Right lobe of liver (tissue), 4 donors: ENCODE measurements at regions not wholly inside any gene's neighbourhood (a gene's known extent, or its start where the extent isn't known, plus 50 kb on each side); places are given as distances from the start of the nearest gene placed in this dataset.

Source experiments
- POLR2A ChIP-seq: fragments of 450-650 bp; IDR thresholded peaks from one replicate; pipeline ENCODE4 v1.6.1; 2017; ENCODE audit warnings: antibody characterized with exemption, mild to moderate bottlenecking
- TF ChIP-seq, protein P1 (sequence below), 4 donors: fragments of 200-600 bp in 3 of 4; fragments of 450-650 bp in 1 of 4; IDR thresholded peaks; one replicate each; pipeline versions ENCODE4 v1.5.1 to v1.8.0; 2016 to 2022; ENCODE audit warnings: antibody characterized with exemption in 4 of 4, mild to moderate bottlenecking in 2 of 4
- donor health status: DM: no; HTN: no; CAD: no.
- donor health status: DM: no; HTN: no; CAD: no.
- donor health status: DM: no; HTN: yes; CAD: no.

DNA sequence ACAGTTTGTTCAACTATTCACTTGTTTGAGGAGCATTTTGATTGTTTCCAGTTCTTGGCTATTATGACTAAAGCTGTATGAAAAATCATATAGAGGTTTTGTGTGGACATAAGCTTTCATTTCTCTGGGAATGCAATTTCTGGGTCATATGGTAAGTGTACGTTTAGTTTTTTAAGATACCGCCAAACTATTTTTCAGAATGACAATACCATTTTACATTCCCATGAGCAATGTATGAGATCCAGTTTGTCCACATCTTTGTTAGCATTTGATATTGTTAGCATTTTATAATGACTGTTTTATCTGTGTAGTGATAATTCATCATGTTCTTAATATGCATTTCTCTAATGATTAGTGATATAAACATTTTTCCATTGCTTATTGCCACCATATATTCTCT is 258.7 kb upstream of the CTNNB1 start:
- TF ChIP-seq POLR2A, result no peak
- TF ChIP-seq, protein P1, sequence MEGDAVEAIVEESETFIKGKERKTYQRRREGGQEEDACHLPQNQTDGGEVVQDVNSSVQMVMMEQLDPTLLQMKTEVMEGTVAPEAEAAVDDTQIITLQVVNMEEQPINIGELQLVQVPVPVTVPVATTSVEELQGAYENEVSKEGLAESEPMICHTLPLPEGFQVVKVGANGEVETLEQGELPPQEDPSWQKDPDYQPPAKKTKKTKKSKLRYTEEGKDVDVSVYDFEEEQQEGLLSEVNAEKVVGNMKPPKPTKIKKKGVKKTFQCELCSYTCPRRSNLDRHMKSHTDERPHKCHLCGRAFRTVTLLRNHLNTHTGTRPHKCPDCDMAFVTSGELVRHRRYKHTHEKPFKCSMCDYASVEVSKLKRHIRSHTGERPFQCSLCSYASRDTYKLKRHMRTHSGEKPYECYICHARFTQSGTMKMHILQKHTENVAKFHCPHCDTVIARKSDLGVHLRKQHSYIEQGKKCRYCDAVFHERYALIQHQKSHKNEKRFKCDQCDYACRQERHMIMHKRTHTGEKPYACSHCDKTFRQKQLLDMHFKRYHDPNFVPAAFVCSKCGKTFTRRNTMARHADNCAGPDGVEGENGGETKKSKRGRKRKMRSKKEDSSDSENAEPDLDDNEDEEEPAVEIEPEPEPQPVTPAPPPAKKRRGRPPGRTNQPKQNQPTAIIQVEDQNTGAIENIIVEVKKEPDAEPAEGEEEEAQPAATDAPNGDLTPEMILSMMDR (IDR thresholded peaks at IDR 0.05), result no peak
